ENCODE measurements at regions not wholly inside any gene's neighbourhood (a gene's known extent, or its start where the extent isn't known, plus 50 kb on each side); places are given as distances from the start of the nearest gene placed in this dataset.

DNA sequence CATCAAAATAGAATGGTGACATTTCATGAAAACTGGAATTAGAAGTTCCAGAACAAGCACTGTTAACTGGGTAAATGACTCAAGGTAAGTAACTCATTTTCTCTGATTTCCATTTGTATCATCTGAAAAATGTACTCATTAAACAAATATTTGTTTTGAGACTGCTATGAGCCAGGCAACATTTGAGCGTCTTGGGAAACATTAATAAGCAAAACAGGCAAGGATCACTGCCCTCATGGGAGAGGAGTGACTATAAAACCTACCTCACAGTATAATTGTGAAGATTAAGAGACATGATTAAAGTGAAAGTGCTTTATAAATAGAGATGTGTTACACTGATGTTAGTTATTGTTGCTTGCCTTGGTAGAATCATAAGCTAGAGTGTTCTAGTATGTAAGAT lies 711.8 kb upstream of the UBE2E2 start:
- intact Hi-C loops (cut with DNase I): no loop called here
- Histone ChIP-seq H3K9me3 (no peaks in the 10 kb centered on the region), H3K4me3 (no peak overlapping the region), H3K36me3 (no peaks in the 10 kb centered on the region), H3K4me1 (no peaks in the 10 kb centered on the region), H3K27me3 (no peaks in the 10 kb centered on the region), H3K27ac (no peak overlapping the region)
- ATAC-seq (no peak), DNase-seq (no peak)
- TF ChIP-seq, protein P1, sequence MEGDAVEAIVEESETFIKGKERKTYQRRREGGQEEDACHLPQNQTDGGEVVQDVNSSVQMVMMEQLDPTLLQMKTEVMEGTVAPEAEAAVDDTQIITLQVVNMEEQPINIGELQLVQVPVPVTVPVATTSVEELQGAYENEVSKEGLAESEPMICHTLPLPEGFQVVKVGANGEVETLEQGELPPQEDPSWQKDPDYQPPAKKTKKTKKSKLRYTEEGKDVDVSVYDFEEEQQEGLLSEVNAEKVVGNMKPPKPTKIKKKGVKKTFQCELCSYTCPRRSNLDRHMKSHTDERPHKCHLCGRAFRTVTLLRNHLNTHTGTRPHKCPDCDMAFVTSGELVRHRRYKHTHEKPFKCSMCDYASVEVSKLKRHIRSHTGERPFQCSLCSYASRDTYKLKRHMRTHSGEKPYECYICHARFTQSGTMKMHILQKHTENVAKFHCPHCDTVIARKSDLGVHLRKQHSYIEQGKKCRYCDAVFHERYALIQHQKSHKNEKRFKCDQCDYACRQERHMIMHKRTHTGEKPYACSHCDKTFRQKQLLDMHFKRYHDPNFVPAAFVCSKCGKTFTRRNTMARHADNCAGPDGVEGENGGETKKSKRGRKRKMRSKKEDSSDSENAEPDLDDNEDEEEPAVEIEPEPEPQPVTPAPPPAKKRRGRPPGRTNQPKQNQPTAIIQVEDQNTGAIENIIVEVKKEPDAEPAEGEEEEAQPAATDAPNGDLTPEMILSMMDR (IDR thresholded peaks at IDR 0.05): no peak

DNA sequence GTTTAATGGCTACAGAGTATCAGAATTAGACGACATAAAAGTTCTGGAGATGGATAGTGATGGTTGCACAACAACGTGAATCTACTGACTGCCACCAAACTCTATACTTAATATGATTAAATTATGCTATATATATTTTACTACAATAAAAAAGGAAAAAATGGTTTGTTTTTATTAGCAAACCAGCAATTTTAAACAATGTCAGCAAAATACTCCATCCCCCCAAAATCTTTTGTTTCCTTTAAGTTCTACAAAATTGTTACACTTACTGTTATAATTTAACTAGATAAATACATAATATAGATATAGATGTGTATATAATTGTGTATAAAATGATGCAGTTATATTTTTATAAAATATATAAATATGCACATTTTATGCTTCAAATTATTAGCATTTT lies 710.8 kb upstream of the UBE2E2 start:
- no peak overlapping the region for H3K27ac ChIP-seq
- H3K9me3 ChIP-seq: no peaks in the 10 kb centered on the region
- DNase-seq (no peak), ATAC-seq (no peak)
- H3K36me3 ChIP-seq: no peaks in the 10 kb centered on the region
- H3K4me1 ChIP-seq: no peaks in the 10 kb centered on the region
- no peak overlapping the region for H3K4me3 ChIP-seq
- no peaks in the 10 kb centered on the region for H3K27me3 ChIP-seq
- TF ChIP-seq, protein P1 (IDR thresholded peaks at IDR 0.05): no peak
- intact Hi-C loops (cut with DNase I): no loop called here

DNA sequence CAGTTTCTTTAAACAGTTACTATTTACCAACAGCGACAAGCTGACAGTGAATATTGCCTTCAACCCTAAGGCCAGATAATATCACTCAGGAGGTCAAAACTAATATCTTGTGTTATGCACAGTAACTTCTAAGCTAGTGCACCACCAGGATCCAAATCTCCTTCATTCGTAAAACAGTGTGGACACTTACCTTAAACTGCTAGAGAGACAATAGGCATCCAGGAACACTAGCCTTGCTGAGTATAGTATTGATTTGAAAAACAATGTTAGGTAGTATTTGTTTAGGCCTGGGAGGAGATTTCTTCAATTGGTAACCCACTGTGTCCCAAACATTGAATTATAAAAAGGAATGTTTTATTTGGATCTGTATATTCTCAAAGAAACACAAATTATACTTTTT lies 707.9 kb upstream of the UBE2E2 start:
- no peaks in the 10 kb centered on the region for H3K27me3 ChIP-seq
- no peaks in the 10 kb centered on the region for H3K4me1 ChIP-seq
- intact Hi-C loops (cut with DNase I): no loop called here
- H3K4me3 ChIP-seq: no peak overlapping the region
- no peak overlapping the region for H3K27ac ChIP-seq
- no peaks in the 10 kb centered on the region for H3K9me3 ChIP-seq
- no peaks in the 10 kb centered on the region for H3K36me3 ChIP-seq
- TF ChIP-seq, protein P1 (IDR thresholded peaks at IDR 0.05): no peak
- DNase-seq (peak in 1 of 4 donors; percentile 5), ATAC-seq (no peak)

DNA sequence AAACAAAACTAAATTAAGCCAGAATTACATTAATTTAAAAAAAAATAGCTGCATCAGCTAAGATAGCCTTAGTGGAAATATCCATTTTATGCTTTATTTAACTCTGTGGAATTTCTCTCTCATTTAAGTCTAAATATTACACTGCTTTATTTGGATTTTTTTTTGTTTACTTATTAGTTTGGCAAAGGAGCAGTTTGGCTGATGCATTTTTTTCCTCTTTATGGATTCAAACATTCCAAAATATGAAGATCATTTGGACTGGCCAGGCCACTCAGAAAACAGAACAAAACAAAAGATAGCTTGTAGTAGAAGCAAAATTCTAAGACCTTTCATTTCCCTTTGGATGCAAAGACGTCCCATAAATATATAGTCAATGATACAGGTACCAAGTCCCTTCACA lies 707.3 kb upstream of the UBE2E2 start:
- H3K4me1 ChIP-seq: no peaks in the 10 kb centered on the region
- H3K36me3 ChIP-seq: no peaks in the 10 kb centered on the region
- TF ChIP-seq, protein P1 (IDR thresholded peaks at IDR 0.05): no peak
- intact Hi-C loops (cut with DNase I): no loop called here
- no peaks in the 10 kb centered on the region for H3K9me3 ChIP-seq
- peak in 2 of 4 donors; percentile 60 to 65 for DNase-seq
- H3K27ac ChIP-seq: peak overlapping the region in 1 of 2 donors; percentile 49
- H3K4me3 ChIP-seq: no peak overlapping the region
- no peak for ATAC-seq
- H3K27me3 ChIP-seq: no peaks in the 10 kb centered on the region

DNA sequence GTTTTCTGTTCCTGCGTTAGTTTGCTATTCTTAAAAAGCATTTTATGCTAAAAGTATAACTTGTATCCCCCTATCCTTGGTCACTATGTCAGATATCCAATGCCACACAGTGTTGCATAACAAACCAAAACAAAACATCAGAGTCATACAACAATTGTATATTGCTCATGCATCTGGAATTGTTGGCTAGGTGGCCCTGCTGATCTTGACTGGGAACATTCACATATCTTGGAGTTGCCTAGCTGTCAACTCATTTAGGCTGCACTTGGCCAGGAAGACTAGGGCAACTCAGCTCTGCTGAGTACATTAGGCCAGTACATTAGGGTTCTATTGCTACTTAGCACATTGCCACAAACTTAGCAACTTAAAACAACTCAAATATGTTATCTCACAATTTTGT lies 706.5 kb upstream of the UBE2E2 start:
- Histone ChIP-seq H3K27me3 (no peaks in the 10 kb centered on the region), H3K36me3 (no peaks in the 10 kb centered on the region), H3K9me3 (no peaks in the 10 kb centered on the region), H3K4me3 (no peak overlapping the region), H3K27ac (no peak overlapping the region), H3K4me1 (no peaks in the 10 kb centered on the region)
- TF ChIP-seq, protein P1 (IDR thresholded peaks at IDR 0.05): no peak
- DNase-seq (peak in 1 of 4 donors; percentile 5), ATAC-seq (no peak)
- intact Hi-C loops (cut with DNase I): no loop called here

Measured in left lung (tissue), 4 donors.